Suppressor macrophage treated with lipopolysaccharide for 4 hours (primary cell): ENCODE measurements at regions not wholly inside any gene's neighbourhood (a gene's known extent, or its start where the extent isn't known, plus 50 kb on each side); places are given as distances from the start of the nearest gene placed in this dataset.

Experiments
- DNase-seq: peaks from one replicate; pipeline ENCODE4 v3.0.0-alpha.2; 2020

GRCh38 chr15:37794947-37795346 is 139.5 kb upstream of the TMCO5A start:
- DNase-seq = no peak

DNA sequence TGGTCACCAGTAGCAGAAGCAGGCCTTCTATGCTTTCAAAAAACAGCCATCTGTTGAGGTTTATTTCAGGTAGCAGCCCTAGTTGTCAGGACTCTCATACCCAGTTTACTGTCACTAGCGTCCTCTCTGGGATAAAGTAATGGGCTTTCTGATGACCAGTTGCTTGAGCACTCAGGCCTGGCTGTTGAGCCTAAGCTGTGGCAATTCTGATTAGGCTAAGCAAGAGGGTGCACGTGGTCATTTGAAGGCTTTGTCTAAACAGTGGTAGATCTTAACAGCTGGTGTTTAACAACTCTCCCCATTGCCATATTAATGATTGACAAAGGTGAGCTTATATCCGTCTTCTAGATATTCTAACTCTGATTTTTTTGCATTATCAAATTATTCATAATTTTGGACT is 132.9 kb upstream of the TMCO5A start:
- DNase-seq = no peak

GRCh38 chr15:37806808-37807207 is 127.6 kb upstream of the TMCO5A start:
- no peak for DNase-seq

- no peak for DNase-seq
Observed at GRCh38 chr15:37810381-37810780, 124.1 kb upstream of the TMCO5A start.

- DNase-seq = no peak
Observed at GRCh38 chr15:37813306-37813705, 121.1 kb upstream of the TMCO5A start.

- DNase-seq = no peak
Observed at GRCh38 chr15:37814847-37815515, 119.5 kb upstream of the TMCO5A start.

- no peak for DNase-seq
Observed at GRCh38 chr15:37818152-37818677, 116.2 kb upstream of the TMCO5A start.

DNA sequence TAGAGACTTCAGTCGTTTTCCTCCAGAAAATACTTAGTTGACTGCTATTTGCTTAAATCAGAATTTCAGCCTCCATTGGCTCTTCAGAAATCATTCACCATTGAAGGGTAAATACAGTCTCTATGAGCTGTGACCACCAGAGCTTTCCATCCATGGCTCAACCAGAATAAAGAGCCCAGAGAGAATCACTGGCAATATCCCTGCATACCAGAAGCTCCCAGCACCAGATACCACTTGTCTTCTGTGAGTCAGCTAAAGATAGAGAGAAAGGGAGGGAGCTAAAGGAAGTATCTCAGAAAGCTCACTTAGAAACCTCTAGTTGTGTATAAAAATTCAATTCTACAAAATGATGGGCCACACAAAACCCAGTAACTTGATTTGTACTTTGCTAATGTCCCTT is 115.2 kb upstream of the TMCO5A start:
- no peak for DNase-seq

GRCh38 chr15:37820380-37821128 is 113.9 kb upstream of the TMCO5A start:
- no peak for DNase-seq

GRCh38 chr15:37823601-37824275 is 110.7 kb upstream of the TMCO5A start:
- no peak for DNase-seq

DNA sequence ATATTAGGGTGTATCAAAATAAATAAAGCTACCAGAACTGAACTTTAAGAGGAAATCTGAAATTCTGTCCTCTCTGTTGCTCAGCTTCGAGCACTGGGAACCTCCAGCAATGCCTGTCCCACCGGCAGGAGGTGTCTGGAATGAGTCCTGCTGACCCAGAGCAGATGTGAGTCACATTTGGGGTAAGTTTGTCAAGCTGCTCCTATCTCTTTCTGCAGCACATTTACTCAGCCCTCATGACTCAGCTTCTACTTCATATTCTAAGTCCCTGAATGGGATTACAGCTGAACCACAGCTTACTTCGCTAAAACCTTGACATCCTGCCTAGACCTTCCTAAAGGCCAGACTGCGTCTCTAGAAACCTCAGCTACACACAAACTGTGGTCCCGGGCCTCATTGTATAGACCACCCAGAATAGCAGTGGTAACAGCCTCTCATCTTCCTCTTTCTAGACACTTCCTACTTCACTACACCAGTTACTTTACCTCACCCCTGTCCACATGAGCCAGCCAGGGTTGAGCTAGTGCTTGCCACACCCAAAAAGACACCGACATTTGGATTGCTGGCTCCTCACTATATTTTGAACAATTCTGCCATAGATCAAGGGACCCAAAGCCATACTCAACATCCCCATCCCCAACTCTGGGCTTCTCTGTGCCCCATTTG is 109.6 kb upstream of the TMCO5A start:
- peak; percentile 60 for DNase-seq

DNA sequence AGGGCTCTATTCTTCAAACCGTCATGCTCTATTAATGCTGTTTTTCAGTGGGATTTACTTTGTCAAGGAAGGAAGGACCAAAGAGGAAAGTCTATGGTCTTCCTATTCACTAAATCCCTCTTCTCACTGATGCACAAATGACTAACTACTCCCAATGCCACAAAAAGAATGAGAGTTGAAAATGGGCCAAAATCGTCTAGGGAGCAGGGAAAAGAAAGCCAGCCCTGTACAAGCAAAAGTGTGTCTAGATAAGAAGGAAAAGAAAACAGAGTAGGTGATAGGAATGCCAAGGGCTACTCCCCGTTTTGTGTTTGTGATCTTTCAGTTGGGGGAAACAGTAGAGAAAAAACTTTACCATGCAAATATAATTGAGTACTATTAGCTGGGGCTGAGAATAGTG is 97.2 kb upstream of the TMCO5A start:
- DNase-seq = no peak

GRCh38 chr15:37847776-37848175 is 86.7 kb upstream of the TMCO5A start:
- no peak for DNase-seq

DNA sequence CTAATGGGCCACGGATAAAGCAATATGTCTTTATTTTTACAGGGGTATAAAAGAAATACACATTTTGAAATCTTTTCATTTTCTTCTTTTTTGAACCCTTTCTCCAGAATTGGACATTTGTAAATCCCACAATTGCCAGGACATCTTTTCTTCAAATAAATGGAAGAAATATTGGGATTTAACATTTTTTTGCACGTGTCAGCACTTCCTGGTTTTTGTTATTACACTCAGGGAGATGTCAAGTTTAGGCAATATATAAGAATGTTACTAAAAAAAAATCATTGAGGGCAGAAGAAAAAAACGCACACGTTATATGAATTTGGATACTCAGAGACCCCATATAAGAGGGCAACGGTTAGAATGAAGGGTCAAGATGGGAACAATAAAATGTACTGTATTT is 78.3 kb upstream of the TMCO5A start:
- no peak for DNase-seq

GRCh38 chr15:37860896-37861295 is 73.5 kb upstream of the TMCO5A start:
- no peak for DNase-seq

GRCh38 chr15:37865687-37866086 is 68.8 kb upstream of the TMCO5A start:
- DNase-seq = no peak

- DNase-seq = no peak
Observed at GRCh38 chr15:37870711-37871110, 63.7 kb upstream of the TMCO5A start.

DNA sequence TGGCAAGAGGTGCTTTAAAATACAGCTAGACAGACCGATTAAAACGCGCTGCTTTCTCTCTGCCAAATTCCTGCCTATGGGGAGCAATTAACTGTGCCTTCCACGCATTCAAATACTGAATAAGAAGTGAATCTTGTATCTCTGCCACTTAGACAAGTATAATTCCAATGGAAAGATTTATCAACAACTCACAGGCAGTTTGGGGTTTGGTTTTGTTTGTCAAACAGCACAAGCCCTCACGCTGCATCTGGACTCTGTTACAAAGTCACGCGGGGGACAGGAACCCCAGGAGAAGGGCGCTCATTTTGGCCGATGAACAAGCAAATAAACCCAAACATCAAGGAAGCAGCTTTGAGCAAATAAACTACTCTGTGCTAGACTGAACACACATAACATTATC is 61.8 kb upstream of the TMCO5A start:
- DNase-seq = no peak

DNA sequence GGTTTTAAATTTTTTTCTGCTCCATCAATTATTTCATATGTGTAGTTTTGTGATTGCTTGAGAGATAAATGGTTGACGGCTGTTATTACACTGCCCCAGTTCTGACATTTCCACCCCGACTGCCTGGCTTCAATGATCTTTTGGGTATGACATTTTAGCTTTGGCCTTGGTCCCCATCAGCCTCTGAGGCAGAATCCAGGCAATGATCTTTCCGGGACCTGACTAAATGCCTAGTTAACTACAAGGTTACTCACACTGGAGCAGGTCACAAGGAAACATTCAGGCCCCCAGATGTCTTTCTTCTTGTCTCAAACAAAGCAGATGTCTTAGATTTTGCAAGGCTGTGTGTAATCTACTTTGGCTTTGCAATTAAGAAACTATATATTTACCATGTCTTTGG is 61.1 kb upstream of the TMCO5A start:
- DNase-seq = no peak

- no peak for DNase-seq
Observed at GRCh38 chr15:37876900-37877299, 57.5 kb upstream of the TMCO5A start.

GRCh38 chr15:37877851-37878741 is 56.3 kb upstream of the TMCO5A start:
- no peak for DNase-seq
